LHCN-M2 (cell line): ENCODE measurements at regions not wholly inside any gene's neighbourhood (a gene's known extent, or its start where the extent isn't known, plus 50 kb on each side); places are given as distances from the start of the nearest gene placed in this dataset.

Experiments
- DNase-seq: peaks from one replicate; pipeline ENCODE4 v3.0.0-alpha.2; 2012; ENCODE audit warnings: low read depth

- DNase-seq, result no peak
These were observed 140.2 kb upstream of the BRINP1 start for GRCh38 chr9:119509291-119509905.

- no peak for DNase-seq
These were observed 132.1 kb upstream of the BRINP1 start for GRCh38 chr9:119501374-119501773.

- no peak for DNase-seq
These were observed 131.0 kb upstream of the BRINP1 start for GRCh38 chr9:119500072-119500771.

GRCh38 chr9:119487118-119487827 is 118.0 kb upstream of the BRINP1 start:
- no peak for DNase-seq

GRCh38 chr9:119483153-119483552 is 113.9 kb upstream of the BRINP1 start:
- no peak for DNase-seq

- DNase-seq, result no peak
These were observed 108.0 kb upstream of the BRINP1 start for GRCh38 chr9:119477197-119477596.

GRCh38 chr9:119458068-119458467 is 88.8 kb upstream of the BRINP1 start:
- DNase-seq, result no peak

GRCh38 chr9:119453980-119454379 is 84.7 kb upstream of the BRINP1 start:
- DNase-seq, result no peak

GRCh38 chr9:119453490-119453911 is 84.3 kb upstream of the BRINP1 start:
- no peak for DNase-seq

GRCh38 chr9:119451426-119451825 is 82.2 kb upstream of the BRINP1 start:
- DNase-seq, result no peak

GRCh38 chr9:119443179-119443578 is 73.9 kb upstream of the BRINP1 start:
- no peak for DNase-seq

- DNase-seq, result no peak
These were observed 72.6 kb upstream of the BRINP1 start for GRCh38 chr9:119441832-119442231.

GRCh38 chr9:119441338-119441737 is 72.1 kb upstream of the BRINP1 start:
- DNase-seq, result no peak

GRCh38 chr9:119436261-119436660 is 67.0 kb upstream of the BRINP1 start:
- DNase-seq, result no peak

GRCh38 chr9:119435076-119435475 is 65.8 kb upstream of the BRINP1 start:
- DNase-seq, result no peak

- no peak for DNase-seq
These were observed 63.2 kb upstream of the BRINP1 start for GRCh38 chr9:119432428-119432827.

GRCh38 chr9:119429302-119429701 is 60.1 kb upstream of the BRINP1 start:
- no peak for DNase-seq

GRCh38 chr9:119420231-119420630 is 51.0 kb upstream of the BRINP1 start:
- no peak for DNase-seq
